HG03378 (cell line): ENCODE measurements at regions not wholly inside any gene's neighbourhood (a gene's known extent, or its start where the extent isn't known, plus 50 kb on each side); places are given as distances from the start of the nearest gene placed in this dataset.

Source experiments
- ATAC-seq: cut with Tn5 transposase; IDR thresholded peaks from one replicate; pipeline ENCODE4 v1.9.1; 2021; ENCODE audit warnings: mild to moderate bottlenecking, moderate library complexity; ENCODE audit not compliant: unreplicated experiment

DNA sequence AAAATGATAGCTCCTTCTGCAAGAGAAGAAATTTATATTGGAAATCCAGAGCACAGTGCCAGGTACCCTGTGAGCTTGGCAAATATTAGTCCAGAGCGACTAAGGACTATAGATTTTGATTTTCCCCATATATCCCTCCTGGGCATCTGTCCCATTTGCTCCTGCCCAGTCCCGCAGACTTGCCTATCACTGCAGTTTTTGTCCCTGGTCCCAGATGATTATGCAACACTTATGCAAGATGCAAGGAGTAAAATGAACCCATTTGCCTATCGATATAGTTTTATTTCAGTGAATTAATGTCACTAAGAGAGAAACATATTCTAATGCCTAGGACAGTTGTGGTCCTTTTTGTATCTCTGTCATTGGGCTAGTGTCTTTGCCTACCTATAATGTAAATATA, 215.9 kb upstream of the BMP4 start:
- ATAC-seq = no peak

DNA sequence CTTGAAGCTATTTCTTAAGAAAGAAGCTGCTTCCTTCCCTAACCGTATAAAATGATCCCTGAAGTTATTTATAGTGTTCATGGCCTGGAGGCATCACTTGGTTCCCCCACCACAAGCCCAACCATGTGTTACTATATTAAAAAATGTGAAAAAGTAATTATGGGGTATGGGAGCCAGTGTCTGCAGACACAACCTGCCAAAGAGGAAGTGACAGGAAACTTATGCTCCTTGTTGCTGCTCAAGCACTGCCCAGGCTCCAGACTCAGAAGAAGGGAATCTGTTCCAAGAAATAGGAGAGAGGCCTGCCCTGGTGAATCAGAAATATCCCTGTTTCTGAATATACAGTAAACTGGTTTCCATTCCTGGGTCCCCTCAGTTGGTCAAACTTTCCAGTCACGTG, 217.2 kb upstream of the BMP4 start:
- ATAC-seq = no peak

GRCh38 chr14:54174457-54174856, 217.8 kb upstream of the BMP4 start:
- ATAC-seq = no peak

DNA sequence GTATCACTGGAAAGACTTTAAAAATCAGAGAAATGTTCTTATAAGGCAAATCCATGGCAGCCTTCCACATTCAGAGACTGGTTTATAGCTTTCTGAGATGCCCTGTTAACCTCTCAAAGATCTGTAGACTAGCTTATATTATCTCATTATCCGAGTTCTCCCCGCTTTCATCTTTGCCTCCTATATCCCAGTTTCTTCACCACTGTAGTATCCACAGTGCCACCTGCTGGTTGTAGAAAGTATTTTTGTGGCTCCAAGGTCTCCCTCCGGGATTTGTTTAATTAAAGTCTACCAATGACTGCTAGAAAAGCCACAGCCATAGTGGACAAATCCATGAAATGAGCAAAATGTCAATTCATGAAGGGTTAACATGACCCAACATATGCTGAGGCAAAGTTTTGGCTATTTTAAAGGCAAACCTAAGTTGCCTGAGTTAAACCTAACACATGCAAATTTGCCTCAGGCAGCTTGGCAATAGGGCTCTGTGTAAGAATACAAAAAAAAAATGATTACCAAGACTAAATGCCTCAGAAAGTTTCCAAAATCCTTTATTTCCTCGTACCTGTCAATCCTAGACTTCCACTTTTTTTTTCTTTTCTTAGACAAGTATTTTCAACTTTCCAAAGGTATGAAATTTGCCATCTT, 218.8 kb upstream of the BMP4 start:
- ATAC-seq = no peak

DNA sequence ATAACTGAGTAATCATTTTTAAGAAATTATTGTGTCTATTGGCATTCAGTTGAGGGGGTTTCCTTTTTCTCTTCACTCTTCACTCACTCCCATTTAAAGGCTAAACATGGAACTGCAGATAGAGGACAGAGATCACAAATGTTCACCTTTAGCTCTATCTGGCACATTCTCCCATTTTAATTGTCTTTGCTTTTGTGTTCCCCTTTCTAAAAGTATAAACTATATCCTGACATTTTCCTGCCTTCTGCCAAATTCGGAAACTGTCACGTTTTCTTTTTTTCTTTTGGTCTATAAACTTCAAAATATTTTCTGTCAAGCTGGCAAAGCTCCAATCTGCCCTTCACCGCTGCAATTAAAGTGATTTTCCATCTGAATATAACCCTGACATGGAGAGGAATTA, 219.8 kb upstream of the CDKN3 start:
- no peak for ATAC-seq

DNA sequence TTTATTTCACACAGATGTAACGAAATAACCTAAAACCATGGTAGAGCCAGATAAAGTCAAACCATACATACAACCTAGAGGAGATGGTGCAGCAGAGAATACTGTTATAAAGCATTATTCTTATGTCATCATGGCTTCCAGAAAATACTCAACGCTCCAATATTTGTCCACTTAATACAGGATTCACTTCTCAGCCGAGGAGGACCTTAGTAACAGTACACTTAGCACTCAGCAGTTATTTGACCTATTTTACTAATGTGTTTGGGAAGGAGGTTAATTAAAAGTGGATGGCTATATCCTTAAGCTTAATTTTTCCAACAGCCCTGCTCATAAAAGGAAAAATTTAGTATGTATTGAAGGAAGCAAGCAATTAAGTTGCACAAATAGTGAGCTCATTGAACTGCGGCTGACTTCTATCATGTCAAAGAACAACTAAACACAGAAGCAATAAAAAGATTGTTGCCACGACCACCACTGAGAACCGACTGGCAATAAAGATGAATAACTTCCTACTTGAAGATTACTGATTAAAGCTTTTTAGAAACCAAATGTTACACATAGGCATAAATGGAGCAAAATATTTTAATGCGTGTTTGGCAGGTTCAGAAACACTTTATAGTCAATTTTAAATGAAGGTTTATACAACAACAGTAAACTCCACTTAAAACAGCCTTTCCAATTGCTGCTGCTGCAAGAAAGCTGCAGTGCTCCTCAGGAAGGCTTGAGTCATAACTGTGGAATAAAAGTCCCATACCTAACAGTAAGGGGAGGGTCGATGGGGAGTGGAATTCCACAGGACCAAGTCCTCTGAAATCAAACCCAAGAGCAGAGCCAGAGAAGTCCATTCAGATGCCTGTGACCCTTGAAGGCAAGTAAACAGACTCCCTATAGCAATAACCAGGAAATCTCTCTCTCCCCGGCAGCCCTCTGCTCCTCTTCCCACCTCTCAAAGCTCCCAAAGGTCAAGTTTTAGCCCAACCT, 218.9 kb upstream of the CDKN3 start:
- no peak for ATAC-seq

DNA sequence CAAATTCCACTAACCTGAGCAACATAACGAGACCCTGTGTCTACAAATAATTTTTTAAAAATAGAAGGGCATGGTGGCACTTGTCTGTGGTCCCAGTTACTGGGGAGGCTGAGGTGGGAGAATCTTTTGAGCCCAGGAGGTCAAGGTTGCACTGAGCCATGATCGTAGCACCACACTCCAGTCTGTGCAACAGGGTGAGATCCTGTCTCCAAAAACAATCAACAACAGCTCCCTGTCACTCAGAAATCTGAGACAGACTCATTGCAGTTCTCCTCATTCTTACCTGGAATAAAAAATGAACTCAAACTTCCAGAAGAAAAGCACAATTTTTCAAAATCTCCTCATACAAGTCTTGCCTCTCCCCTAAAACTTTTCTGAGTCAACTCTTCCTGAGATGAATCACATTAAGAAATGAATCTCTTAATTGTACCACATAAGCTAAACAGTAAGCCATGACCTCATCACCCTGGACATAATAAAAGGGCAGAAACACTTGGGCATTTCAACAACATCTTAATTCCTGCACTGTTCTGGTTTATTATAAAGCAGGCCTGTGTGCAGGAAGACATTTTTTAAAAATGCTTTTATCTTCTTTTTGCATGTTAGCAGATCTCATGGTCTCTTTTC, 214.3 kb upstream of the CDKN3 start:
- no peak for ATAC-seq

- no peak for ATAC-seq
Observed at GRCh38 chr14:54186821-54187763, 209.7 kb upstream of the CDKN3 start.

GRCh38 chr14:54188064-54188666, 208.6 kb upstream of the CDKN3 start:
- no peak for ATAC-seq

- no peak for ATAC-seq
Observed at GRCh38 chr14:54189333-54189732, 207.5 kb upstream of the CDKN3 start.

- no peak for ATAC-seq
Observed at GRCh38 chr14:54189748-54190354, 207.0 kb upstream of the CDKN3 start.

GRCh38 chr14:54191846-54192245, 205.0 kb upstream of the CDKN3 start:
- ATAC-seq = no peak

DNA sequence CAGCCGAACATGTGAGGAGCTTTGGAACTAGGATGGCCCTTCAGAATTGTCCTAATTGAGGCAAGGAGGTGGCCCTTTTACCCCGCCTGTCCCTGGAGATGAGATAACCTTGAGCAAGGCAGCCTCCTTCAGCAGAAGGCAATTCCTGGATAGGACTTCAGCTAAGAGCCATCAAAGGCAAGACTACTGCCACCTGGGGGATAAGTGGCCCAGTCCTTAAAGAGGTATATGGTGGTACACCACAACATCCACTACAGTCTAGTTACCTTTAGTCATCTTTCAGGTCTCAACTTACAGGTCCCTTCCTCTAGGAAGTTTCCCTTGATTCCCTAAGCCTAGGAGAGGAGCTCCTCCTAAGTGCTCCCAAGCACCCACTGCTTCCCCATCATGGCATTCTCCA, 204.2 kb upstream of the CDKN3 start:
- no peak for ATAC-seq

DNA sequence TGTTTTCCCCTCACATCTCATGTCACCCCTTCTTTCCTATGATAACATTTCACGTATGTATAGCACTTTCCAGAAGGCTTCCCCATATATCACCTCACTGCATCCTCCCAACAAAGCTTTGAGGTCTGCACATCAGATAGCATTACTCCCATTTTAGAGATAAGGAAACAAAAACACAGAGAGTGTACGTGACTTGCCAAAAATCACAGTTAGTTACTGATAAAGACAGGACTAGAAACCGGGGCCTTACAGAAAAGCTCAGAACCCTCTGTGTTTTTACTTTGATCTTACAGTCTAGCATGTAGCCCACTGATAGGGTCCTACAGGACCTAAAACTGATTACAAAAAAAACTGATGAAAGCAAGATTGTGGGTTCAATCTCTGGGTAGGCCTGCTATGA, 202.9 kb upstream of the CDKN3 start:
- no peak for ATAC-seq

- no peak for ATAC-seq
Observed at GRCh38 chr14:54194501-54194900, 202.3 kb upstream of the CDKN3 start.

GRCh38 chr14:54197369-54197768, 199.4 kb upstream of the CDKN3 start:
- no peak for ATAC-seq

- no peak for ATAC-seq
Observed at GRCh38 chr14:54200726-54201125, 196.1 kb upstream of the CDKN3 start.

DNA sequence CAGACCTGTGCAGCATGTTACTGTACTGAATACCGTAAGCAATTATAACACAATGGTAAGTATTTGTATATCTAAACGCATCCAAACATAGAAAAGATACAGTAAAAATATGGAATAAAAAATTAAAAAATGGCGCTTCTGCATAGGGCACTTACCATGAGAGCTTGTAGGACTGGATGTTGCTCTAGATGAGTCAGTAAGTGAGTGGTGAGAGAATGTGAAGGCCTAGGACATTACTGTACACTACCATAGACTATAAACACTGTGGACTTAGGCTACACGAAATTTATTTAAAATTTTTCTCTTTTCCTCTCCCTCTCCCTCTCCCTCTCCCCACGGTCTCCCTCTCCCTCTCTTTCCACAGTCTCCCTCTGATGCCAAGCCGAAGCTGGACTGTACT, 194.5 kb upstream of the CDKN3 start:
- ATAC-seq = no peak

DNA sequence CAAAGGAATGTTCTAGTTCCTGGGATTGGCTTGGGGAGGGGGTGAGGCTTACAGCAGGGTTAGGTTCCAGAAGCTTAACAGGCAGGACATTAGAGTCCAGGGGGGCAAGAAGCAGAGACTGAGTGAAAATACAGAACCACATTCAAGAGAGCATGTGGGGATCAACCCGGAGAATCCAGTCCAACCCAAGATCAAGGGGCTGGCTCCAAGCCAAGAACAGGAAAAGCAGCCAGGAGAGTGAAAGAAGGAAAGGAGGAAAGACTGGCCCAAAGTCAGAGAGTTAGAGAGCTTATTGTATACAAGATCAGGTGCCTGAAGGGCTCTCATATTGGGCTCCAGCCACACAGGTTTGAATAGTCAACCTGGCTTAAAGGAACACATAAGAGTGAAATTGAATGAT, 190.3 kb upstream of the CDKN3 start:
- no peak for ATAC-seq

DNA sequence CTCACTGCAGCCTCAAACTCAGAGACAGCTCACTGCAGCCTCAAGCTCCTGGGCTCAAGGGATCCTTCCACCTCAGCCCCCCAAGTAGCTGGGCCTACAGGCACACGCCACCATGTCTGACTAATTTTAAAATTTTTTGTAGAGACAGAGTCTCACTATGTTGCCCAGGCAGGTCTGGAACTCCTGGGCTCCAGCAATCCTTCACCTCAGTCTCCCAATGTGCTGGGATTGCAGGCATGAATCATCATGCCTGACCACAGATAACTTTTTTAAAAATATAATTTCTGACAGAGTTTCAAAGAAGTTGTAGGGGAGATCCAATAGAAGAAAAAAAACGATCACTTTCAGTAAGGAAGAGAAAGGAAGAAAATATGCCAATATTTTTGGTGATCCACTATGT, 189.7 kb upstream of the CDKN3 start:
- no peak for ATAC-seq
